ENCODE measurements at regions not wholly inside any gene's neighbourhood (a gene's known extent, or its start where the extent isn't known, plus 50 kb on each side); places are given as distances from the start of the nearest gene placed in this dataset.

- no peak overlapping the region for H3K27ac ChIP-seq (ENCODE audit: poor library complexity, severe bottlenecking)
- TF ChIP-seq, protein P1, sequence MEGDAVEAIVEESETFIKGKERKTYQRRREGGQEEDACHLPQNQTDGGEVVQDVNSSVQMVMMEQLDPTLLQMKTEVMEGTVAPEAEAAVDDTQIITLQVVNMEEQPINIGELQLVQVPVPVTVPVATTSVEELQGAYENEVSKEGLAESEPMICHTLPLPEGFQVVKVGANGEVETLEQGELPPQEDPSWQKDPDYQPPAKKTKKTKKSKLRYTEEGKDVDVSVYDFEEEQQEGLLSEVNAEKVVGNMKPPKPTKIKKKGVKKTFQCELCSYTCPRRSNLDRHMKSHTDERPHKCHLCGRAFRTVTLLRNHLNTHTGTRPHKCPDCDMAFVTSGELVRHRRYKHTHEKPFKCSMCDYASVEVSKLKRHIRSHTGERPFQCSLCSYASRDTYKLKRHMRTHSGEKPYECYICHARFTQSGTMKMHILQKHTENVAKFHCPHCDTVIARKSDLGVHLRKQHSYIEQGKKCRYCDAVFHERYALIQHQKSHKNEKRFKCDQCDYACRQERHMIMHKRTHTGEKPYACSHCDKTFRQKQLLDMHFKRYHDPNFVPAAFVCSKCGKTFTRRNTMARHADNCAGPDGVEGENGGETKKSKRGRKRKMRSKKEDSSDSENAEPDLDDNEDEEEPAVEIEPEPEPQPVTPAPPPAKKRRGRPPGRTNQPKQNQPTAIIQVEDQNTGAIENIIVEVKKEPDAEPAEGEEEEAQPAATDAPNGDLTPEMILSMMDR (IDR thresholded peaks at IDR 0.05; ENCODE audit: poor library complexity, severe bottlenecking) = no peak
- H3K4me1 ChIP-seq (ENCODE audit: insufficient read depth, poor library complexity, severe bottlenecking) = no peaks in the 10 kb centered on the region
- no peaks in the 10 kb centered on the region for H3K9me3 ChIP-seq (ENCODE audit: severe bottlenecking)
- H3K27me3 ChIP-seq (ENCODE audit: insufficient read depth, poor library complexity, severe bottlenecking) = peaks cover 5% of the 10 kb centered on the region
- H3K36me3 ChIP-seq (ENCODE audit: low read depth) = no peaks in the 10 kb centered on the region
- ATAC-seq (ENCODE audit: low read depth) (no peak), DNase-seq (ENCODE audit: low spot score) (no peak)
- H3K4me3 ChIP-seq (ENCODE audit: severe bottlenecking) = no peak overlapping the region
Observed at GRCh38 chr1:101330427-101331130, 93.8 kb downstream of the S1PR1 start.

GRCh38 chr1:101331794-101332193 is 95.0 kb downstream of the S1PR1 start:
- DNase-seq (ENCODE audit: low spot score) (no peak), ATAC-seq (ENCODE audit: low read depth) (no peak)
- peaks cover 5% of the 10 kb centered on the region for H3K27me3 ChIP-seq (ENCODE audit: insufficient read depth, poor library complexity, severe bottlenecking)
- no peak overlapping the region for H3K4me3 ChIP-seq (ENCODE audit: severe bottlenecking)
- H3K4me1 ChIP-seq (ENCODE audit: insufficient read depth, poor library complexity, severe bottlenecking) = no peaks in the 10 kb centered on the region
- H3K9me3 ChIP-seq (ENCODE audit: severe bottlenecking) = no peaks in the 10 kb centered on the region
- H3K27ac ChIP-seq (ENCODE audit: poor library complexity, severe bottlenecking) = no peak overlapping the region
- TF ChIP-seq, protein P1 (IDR thresholded peaks at IDR 0.05; ENCODE audit: poor library complexity, severe bottlenecking) = no peak
- H3K36me3 ChIP-seq (ENCODE audit: low read depth) = no peaks in the 10 kb centered on the region

- DNase-seq (ENCODE audit: low spot score) (no peak), ATAC-seq (ENCODE audit: low read depth) (no peak)
- no peaks in the 10 kb centered on the region for H3K36me3 ChIP-seq (ENCODE audit: low read depth)
- H3K27ac ChIP-seq (ENCODE audit: poor library complexity, severe bottlenecking) = no peak overlapping the region
- H3K4me1 ChIP-seq (ENCODE audit: insufficient read depth, poor library complexity, severe bottlenecking) = no peaks in the 10 kb centered on the region
- no peak overlapping the region for H3K4me3 ChIP-seq (ENCODE audit: severe bottlenecking)
- H3K9me3 ChIP-seq (ENCODE audit: severe bottlenecking) = no peaks in the 10 kb centered on the region
- TF ChIP-seq, protein P1 (IDR thresholded peaks at IDR 0.05; ENCODE audit: poor library complexity, severe bottlenecking) = no peak
- H3K27me3 ChIP-seq (ENCODE audit: insufficient read depth, poor library complexity, severe bottlenecking) = peaks cover 5% of the 10 kb centered on the region
Observed at GRCh38 chr1:101332633-101333032, 95.8 kb downstream of the S1PR1 start.

DNA sequence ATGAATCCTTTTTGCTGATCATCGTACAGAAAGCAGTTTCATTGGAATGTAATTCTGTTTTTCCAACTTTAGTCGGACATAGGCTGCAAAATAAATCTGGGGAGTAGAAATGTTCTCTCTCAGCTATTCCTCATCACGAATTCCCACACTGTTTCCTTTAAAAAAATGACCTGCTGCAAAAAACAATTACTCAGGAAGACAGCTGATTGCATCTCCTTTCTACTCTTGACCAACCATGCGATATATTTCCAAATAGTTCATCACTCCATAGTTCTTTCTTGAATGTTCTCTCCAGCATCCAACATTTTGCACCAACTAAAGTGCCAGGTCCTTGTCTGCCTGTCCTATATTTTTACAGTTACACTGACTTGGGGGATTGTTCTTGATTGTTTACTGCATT is 96.4 kb downstream of the S1PR1 start:
- H3K4me3 ChIP-seq (ENCODE audit: severe bottlenecking) = no peak overlapping the region

DNA sequence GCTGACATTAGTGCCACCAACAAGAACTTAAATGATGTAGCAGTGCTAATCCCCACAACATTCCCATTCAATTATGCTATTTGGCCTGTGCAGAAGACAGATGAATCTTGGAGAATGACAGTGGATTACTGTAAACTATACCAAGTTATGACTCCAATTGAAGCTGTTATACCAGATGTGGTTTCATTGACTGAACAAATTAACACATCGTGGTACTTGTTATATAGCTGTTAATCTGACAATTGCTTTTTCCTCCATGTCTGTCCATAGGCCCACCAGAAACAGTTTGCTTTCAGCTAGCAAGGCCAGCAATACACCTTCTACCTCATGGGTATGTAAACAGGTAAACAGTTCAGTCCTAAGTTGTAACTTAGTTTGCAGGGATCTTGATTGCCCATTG is 101.1 kb downstream of the S1PR1 start:
- Histone ChIP-seq H3K27me3 (ENCODE audit: insufficient read depth, poor library complexity, severe bottlenecking) (no peaks in the 10 kb centered on the region), H3K4me1 (ENCODE audit: insufficient read depth, poor library complexity, severe bottlenecking) (no peaks in the 10 kb centered on the region), H3K9me3 (ENCODE audit: severe bottlenecking) (no peaks in the 10 kb centered on the region), H3K36me3 (ENCODE audit: low read depth) (no peaks in the 10 kb centered on the region), H3K4me3 (ENCODE audit: severe bottlenecking) (no peak overlapping the region), H3K27ac (ENCODE audit: poor library complexity, severe bottlenecking) (no peak overlapping the region)
- ATAC-seq (ENCODE audit: low read depth) (no peak), DNase-seq (ENCODE audit: low spot score) (no peak)
- TF ChIP-seq, protein P1 (IDR thresholded peaks at IDR 0.05; ENCODE audit: poor library complexity, severe bottlenecking) = no peak

More for the DNA sequence above, 96.4 kb downstream of the S1PR1 start:
- ATAC-seq (ENCODE audit: low read depth) (no peak), DNase-seq (ENCODE audit: low spot score) (no peak)
- Histone ChIP-seq H3K27ac (ENCODE audit: poor library complexity, severe bottlenecking) (no peak overlapping the region), H3K9me3 (ENCODE audit: severe bottlenecking) (no peaks in the 10 kb centered on the region), H3K27me3 (ENCODE audit: insufficient read depth, poor library complexity, severe bottlenecking) (peaks cover 5% of the 10 kb centered on the region), H3K4me1 (ENCODE audit: insufficient read depth, poor library complexity, severe bottlenecking) (no peaks in the 10 kb centered on the region), H3K36me3 (ENCODE audit: low read depth) (no peaks in the 10 kb centered on the region)
- TF ChIP-seq, protein P1 (IDR thresholded peaks at IDR 0.05; ENCODE audit: poor library complexity, severe bottlenecking) = no peak
